GM23338 (cell line): ENCODE measurements at regions not wholly inside any gene's neighbourhood (a gene's known extent, or its start where the extent isn't known, plus 50 kb on each side); places are given as distances from the start of the nearest gene placed in this dataset.

ENCODE experiments used
- ATAC-seq: fragments of 200-7000 bp; cut with Tn5 transposase; 3 replicates; pipeline ENCODE4 v1.9.1; 2020
- DNase-seq: peaks from one replicate; pipeline ENCODE4 v3.0.0-alpha.2; 2015; ENCODE audit warnings: low spot score
- H2AFZ ChIP-seq: fragments of 200-600 bp; sonication (generic); 2 replicates; pipeline ENCODE4 v1.8.0; 2016; ENCODE audit warnings: antibody characterized with exemption, mild to moderate bottlenecking, moderate library complexity
- H3F3A ChIP-seq: fragments of 200-600 bp; sonication (generic); replicated peaks from 2 replicates; pipeline ENCODE4 v1.8.0; 2017; ENCODE audit warnings: antibody characterized with exemption, mixed run types, low read depth
- H3K27ac ChIP-seq: fragments of 200-600 bp; sonication (generic); 2 replicates; pipeline ENCODE4 v1.6.1; 2016; ENCODE audit warnings: low read depth
- H3K27me3 ChIP-seq: fragments of 200-600 bp; sonication (generic); 2 replicates; pipeline ENCODE4 v1.8.0; 2016; ENCODE audit warnings: mild to moderate bottlenecking, mixed run types, moderate library complexity; ENCODE audit not compliant: insufficient read depth
- H3K36me3 ChIP-seq: fragments of 200-600 bp; sonication (generic); 2 replicates; pipeline ENCODE4 v1.8.0; 2016; ENCODE audit warnings: mild to moderate bottlenecking; ENCODE audit not compliant: insufficient read depth
- H3K4me1 ChIP-seq: fragments of 200-600 bp; sonication (generic); 2 replicates; pipeline ENCODE4 v1.8.0; 2016; ENCODE audit warnings: mild to moderate bottlenecking, moderate library complexity; ENCODE audit not compliant: insufficient read depth
- H3K4me2 ChIP-seq: fragments of 200-600 bp; sonication (generic); 2 replicates; pipeline ENCODE4 v1.7.1; 2017; ENCODE audit warnings: mixed run types
- H3K4me3 ChIP-seq: fragments of 200-600 bp; sonication (generic); 2 replicates; pipeline ENCODE4 v1.6.1; 2016; ENCODE audit warnings: mixed run types
- H3K79me2 ChIP-seq: fragments of 200-600 bp; sonication (generic); replicated peaks from 2 replicates; pipeline ENCODE4 v1.8.0; 2017; ENCODE audit warnings: mild to moderate bottlenecking; ENCODE audit not compliant: insufficient read depth
- H3K9me2 ChIP-seq: fragments of 200-600 bp; sonication (generic); 2 replicates; pipeline ENCODE4 v1.8.0; 2017; ENCODE audit not compliant: insufficient read depth
- H4K20me1 ChIP-seq: fragments of 200-600 bp; sonication (generic); replicated peaks from 2 replicates; pipeline ENCODE4 v1.8.0; 2017; ENCODE audit warnings: mild to moderate bottlenecking; ENCODE audit not compliant: insufficient read depth
- H3K27ac Mint-ChIP-seq: 2 replicates; pipeline ENCODE4 v1.8.0; 2020; ENCODE audit warnings: inconsistent platforms, mild to moderate bottlenecking, moderate library complexity, mixed read lengths
- H3K27me3 Mint-ChIP-seq: 3 replicates; pipeline ENCODE4 v1.8.0; 2022; ENCODE audit warnings: low read depth, mild to moderate bottlenecking, moderate library complexity, mixed read lengths, inconsistent platforms; ENCODE audit not compliant: insufficient read depth, poor library complexity
- H3K36me3 Mint-ChIP-seq: 3 replicates; pipeline ENCODE4 v1.8.0; 2021; ENCODE audit warnings: low read depth, mild to moderate bottlenecking, inconsistent platforms, moderate library complexity, mixed read lengths
- H3K4me1 Mint-ChIP-seq: 3 replicates; pipeline ENCODE4 v1.8.0; 2020; ENCODE audit warnings: mild to moderate bottlenecking, inconsistent platforms, mixed read lengths
- H3K4me3 Mint-ChIP-seq: 3 replicates; pipeline ENCODE4 v1.8.0; 2021; ENCODE audit warnings: moderate library complexity, mild to moderate bottlenecking, inconsistent platforms, mixed read lengths
- H3K9me3 Mint-ChIP-seq: 3 replicates; pipeline ENCODE4 v1.8.0; 2020; ENCODE audit warnings: moderate library complexity, mild to moderate bottlenecking, inconsistent platforms, mixed read lengths
- CTCF ChIP-seq, 2 experiments: fragments of 200-600 bp in 1 of 2; sonication (generic) in 1 of 2; conservative IDR thresholded peaks; 2 replicates each; pipeline versions ENCODE4 v1.5.1 to v1.6.1; 2016 to 2017; ENCODE audit warnings: antibody characterized with exemption in 2 of 2, low read depth in 2 of 2, mild to moderate bottlenecking in 2 of 2, moderate library complexity in 1 of 2
- EZH2 ChIP-seq: fragments of 200-600 bp; sonication (generic); IDR thresholded peaks from one replicate; pipeline ENCODE4 v1.8.0; 2017; ENCODE audit warnings: antibody characterized with exemption, mild to moderate bottlenecking, low read depth; ENCODE audit not compliant: unreplicated experiment
- EZH2phosphoT487 ChIP-seq: fragments of 200-600 bp; sonication (generic); IDR thresholded peaks from one replicate; pipeline ENCODE4 v1.8.1; 2018; ENCODE audit warnings: antibody characterized with exemption; ENCODE audit not compliant: unreplicated experiment
- NANOG ChIP-seq: IDR thresholded peaks from 2 replicates; pipeline ENCODE4 v1.6.1; 2016; ENCODE audit warnings: antibody characterized with exemption, borderline replicate concordance
- STAT1 ChIP-seq: IDR thresholded peaks from one replicate; pipeline ENCODE4 v1.6.1; 2016; ENCODE audit warnings: antibody characterized with exemption; ENCODE audit not compliant: unreplicated experiment
- ZNF114 ChIP-seq: fragments of 250-450 bp; sonication (Bioruptor Pico); IDR thresholded peaks from 2 replicates; pipeline ENCODE4 v1.5.0; 2020; ENCODE audit warnings: mild to moderate bottlenecking, moderate library complexity
- ZNF331 ChIP-seq: fragments of 250-450 bp; sonication (Bioruptor Pico); IDR thresholded peaks from 2 replicates; pipeline ENCODE4 v1.5.0; 2020; ENCODE audit warnings: low read depth, mild to moderate bottlenecking, moderate library complexity
- ZNF462 ChIP-seq: fragments of 250-450 bp; sonication (Bioruptor Pico); IDR thresholded peaks from 2 replicates; pipeline ENCODE4 v1.5.0; 2020; ENCODE audit warnings: mild to moderate bottlenecking, moderate library complexity
- TF ChIP-seq, protein P1 (sequence below): IDR thresholded peaks from 2 replicates; pipeline ENCODE4 v1.6.1; 2016; ENCODE audit warnings: antibody characterized with exemption
- TF ChIP-seq, protein P2 (sequence below): IDR thresholded peaks from one replicate; pipeline ENCODE4 v1.6.1; 2018; ENCODE audit warnings: antibody characterized with exemption; ENCODE audit not compliant: unreplicated experiment

DNA sequence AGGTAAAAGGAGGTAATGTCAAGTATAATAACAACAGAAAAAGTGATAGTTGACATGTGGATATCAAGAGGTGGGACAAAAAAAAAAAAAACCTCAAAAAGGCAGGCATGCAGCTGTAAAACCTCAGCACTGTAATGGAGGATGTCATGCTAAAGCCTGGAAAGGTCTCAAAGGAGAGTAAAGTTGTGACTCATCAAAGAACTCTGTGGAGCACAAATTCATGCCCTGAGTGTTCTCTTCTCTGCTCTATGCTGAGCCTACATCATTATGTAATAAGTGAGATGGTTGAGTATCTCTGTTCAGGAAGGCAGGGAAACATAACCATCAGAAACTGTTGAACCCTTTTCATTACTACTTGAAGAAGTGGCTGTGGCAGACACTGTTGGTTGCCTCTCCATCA is 597.8 kb downstream of the BCOR start:
- H3K9me3 Mint-ChIP-seq, result no peaks in the 10 kb centered on the region
- no peak overlapping the region for H3K4me3 Mint-ChIP-seq
- H3K9me2 ChIP-seq, result no peaks in the 10 kb centered on the region
- no peaks in the 10 kb centered on the region for H3K36me3 Mint-ChIP-seq
- no peak overlapping the region for H3K4me2 ChIP-seq
- no peaks in the 10 kb centered on the region for H4K20me1 ChIP-seq
- no peaks in the 10 kb centered on the region for H3F3A ChIP-seq
- no peaks in the 10 kb centered on the region; the same call in 2 of the 3 replicates for H3K4me1 Mint-ChIP-seq
- H2AFZ ChIP-seq, result no peak overlapping the region
- no peaks in the 10 kb centered on the region for H3K79me2 ChIP-seq
- H3K27ac ChIP-seq, result no peak overlapping the region
- peaks cover 1% of the 10 kb centered on the region for H3K27me3 Mint-ChIP-seq
- TF ChIP-seq, protein P1, sequence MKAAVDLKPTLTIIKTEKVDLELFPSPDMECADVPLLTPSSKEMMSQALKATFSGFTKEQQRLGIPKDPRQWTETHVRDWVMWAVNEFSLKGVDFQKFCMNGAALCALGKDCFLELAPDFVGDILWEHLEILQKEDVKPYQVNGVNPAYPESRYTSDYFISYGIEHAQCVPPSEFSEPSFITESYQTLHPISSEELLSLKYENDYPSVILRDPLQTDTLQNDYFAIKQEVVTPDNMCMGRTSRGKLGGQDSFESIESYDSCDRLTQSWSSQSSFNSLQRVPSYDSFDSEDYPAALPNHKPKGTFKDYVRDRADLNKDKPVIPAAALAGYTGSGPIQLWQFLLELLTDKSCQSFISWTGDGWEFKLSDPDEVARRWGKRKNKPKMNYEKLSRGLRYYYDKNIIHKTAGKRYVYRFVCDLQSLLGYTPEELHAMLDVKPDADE, result no peak
- TF ChIP-seq ZNF114 (CRISPR knock-in tag), result no peak
- no peak for TF ChIP-seq ZNF331
- TF ChIP-seq ZNF462 (CRISPR knock-in tag), result no peak
- TF ChIP-seq STAT1, result no peak
- TF ChIP-seq CTCF (conservative IDR thresholded peaks at IDR 0.05; ENCODE audit: low read depth in 2 of 2), result no peak
- no peak for TF ChIP-seq EZH2phosphoT487
- TF ChIP-seq, protein P2, sequence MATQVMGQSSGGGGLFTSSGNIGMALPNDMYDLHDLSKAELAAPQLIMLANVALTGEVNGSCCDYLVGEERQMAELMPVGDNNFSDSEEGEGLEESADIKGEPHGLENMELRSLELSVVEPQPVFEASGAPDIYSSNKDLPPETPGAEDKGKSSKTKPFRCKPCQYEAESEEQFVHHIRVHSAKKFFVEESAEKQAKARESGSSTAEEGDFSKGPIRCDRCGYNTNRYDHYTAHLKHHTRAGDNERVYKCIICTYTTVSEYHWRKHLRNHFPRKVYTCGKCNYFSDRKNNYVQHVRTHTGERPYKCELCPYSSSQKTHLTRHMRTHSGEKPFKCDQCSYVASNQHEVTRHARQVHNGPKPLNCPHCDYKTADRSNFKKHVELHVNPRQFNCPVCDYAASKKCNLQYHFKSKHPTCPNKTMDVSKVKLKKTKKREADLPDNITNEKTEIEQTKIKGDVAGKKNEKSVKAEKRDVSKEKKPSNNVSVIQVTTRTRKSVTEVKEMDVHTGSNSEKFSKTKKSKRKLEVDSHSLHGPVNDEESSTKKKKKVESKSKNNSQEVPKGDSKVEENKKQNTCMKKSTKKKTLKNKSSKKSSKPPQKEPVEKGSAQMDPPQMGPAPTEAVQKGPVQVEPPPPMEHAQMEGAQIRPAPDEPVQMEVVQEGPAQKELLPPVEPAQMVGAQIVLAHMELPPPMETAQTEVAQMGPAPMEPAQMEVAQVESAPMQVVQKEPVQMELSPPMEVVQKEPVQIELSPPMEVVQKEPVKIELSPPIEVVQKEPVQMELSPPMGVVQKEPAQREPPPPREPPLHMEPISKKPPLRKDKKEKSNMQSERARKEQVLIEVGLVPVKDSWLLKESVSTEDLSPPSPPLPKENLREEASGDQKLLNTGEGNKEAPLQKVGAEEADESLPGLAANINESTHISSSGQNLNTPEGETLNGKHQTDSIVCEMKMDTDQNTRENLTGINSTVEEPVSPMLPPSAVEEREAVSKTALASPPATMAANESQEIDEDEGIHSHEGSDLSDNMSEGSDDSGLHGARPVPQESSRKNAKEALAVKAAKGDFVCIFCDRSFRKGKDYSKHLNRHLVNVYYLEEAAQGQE, result no peak
- TF ChIP-seq EZH2, result no peak
- TF ChIP-seq NANOG, result no peak
- H3K27me3 ChIP-seq, result no peaks in the 10 kb centered on the region
- ATAC-seq (no peak), DNase-seq (no peak)
- H3K4me1 ChIP-seq, result no peaks in the 10 kb centered on the region
- no peaks in the 10 kb centered on the region for H3K36me3 ChIP-seq
- H3K27ac Mint-ChIP-seq, result no peak overlapping the region
- H3K4me3 ChIP-seq, result no peak overlapping the region
